Activated naive CD4-positive, alpha-beta T cell treated with anti-CD3 and anti-CD28 coated beads, Interleukin-2, amount 10 ng/mL, durations not matched to agents 7 days and 5 days (primary cell): ENCODE measurements at regions not wholly inside any gene's neighbourhood (a gene's known extent, or its start where the extent isn't known, plus 50 kb on each side); places are given as distances from the start of the nearest gene placed in this dataset.

Experiments
- CTCF ChIA-PET: fragments of 350-600 bp; sonication (Branson Sonifier 250); formaldehyde crosslinking; loops from one replicate; lab custom pipeline; 2021; ENCODE audit warnings: antibody characterized with exemption; lab: Charles Lee
- DNase-seq: peaks from one replicate; pipeline ENCODE4 v3.0.0-alpha.2; 2020
- H3K27ac Mint-ChIP-seq: one replicate; pipeline ENCODE4 v1.8.0; 2021; ENCODE audit warnings: mild to moderate bottlenecking, moderate library complexity, mixed read lengths
- H3K27me3 Mint-ChIP-seq: one replicate; pipeline ENCODE4 v1.8.0; 2021; ENCODE audit warnings: mild to moderate bottlenecking, mixed read lengths
- H3K36me3 Mint-ChIP-seq: one replicate; pipeline ENCODE4 v1.8.0; 2021; ENCODE audit warnings: mixed read lengths
- H3K4me1 Mint-ChIP-seq: one replicate; pipeline ENCODE4 v1.8.0; 2021; ENCODE audit warnings: mixed read lengths
- H3K4me3 Mint-ChIP-seq: one replicate; pipeline ENCODE4 v1.8.0; 2021; ENCODE audit warnings: mild to moderate bottlenecking, moderate library complexity, mixed read lengths
- H3K9me3 Mint-ChIP-seq: one replicate; pipeline ENCODE4 v1.8.0; 2021; ENCODE audit warnings: mixed read lengths

DNA sequence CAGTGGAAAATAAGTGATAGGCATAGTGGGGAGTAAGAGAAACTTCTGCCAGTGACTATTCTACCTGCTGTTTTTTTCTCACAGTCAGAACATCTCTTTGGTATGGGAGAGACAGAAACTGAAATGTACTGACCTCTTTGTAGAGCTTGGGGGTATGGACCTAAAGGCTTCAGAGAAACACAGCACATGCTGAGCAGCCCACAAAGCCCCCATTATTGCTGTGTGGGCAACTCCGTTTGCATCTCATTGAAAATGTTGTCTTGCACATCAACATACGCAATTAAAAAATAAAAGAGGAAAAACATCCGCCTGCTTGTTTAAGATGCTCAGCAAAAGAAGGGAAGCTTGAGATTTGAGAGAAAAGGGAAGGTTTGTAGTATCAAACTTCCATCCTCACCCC lies 443.4 kb upstream of the SEMA6D start:
- Mint-ChIP-seq H3K4me3 (no peak overlapping the region), H3K36me3 (no peaks in the 10 kb centered on the region), H3K27ac (no peak overlapping the region), H3K27me3 (no peaks in the 10 kb centered on the region), H3K9me3 (peaks cover 6% of the 10 kb centered on the region), H3K4me1 (no peaks in the 10 kb centered on the region)
- CTCF ChIA-PET, result no interaction called here
- no peak for DNase-seq

DNA sequence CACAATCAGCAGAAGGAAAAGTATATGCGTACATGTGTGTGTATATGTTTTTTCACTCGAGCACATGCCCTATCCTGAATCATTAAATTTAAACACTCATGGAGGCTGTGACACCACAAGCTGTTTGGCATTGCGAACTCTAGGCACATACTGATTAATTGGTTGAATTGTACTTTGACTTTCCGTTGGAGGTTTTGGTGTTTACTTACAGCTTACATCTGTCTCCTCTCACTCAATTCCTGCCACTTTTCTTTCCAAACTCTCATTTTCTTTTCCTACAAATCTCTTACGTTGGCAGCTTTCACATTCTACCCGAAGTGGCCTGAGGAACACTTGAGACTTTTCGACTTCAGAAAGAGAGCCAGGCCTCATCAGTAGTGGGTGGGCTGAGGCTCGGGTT lies 434.1 kb upstream of the SEMA6D start:
- peaks cover 3% of the 10 kb centered on the region for H3K9me3 Mint-ChIP-seq
- H3K4me3 Mint-ChIP-seq, result no peak overlapping the region
- H3K27me3 Mint-ChIP-seq, result no peaks in the 10 kb centered on the region
- no peaks in the 10 kb centered on the region for H3K4me1 Mint-ChIP-seq
- H3K36me3 Mint-ChIP-seq, result no peaks in the 10 kb centered on the region
- no peak overlapping the region for H3K27ac Mint-ChIP-seq
- CTCF ChIA-PET, result no interaction called here
- no peak for DNase-seq

DNA sequence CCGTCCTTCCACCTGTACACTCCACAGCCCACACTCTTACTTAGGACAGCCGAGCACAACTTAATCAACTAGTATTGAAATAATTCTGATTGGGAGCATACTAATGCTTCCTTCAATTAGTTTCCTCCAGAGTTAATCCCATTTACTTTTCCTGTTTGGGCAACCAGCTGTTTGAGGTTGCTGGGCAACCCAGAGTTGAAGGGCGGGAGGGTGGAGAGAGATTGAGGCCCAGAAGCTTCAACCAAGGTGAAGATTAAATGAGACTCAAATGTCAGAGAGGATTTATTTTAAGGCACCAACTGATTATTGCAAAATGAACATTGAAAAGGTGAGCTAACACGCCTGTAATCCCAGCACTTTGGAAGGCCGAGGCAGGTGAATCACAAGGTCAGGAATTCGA lies 428.5 kb upstream of the SEMA6D start:
- no peak overlapping the region for H3K27ac Mint-ChIP-seq
- H3K27me3 Mint-ChIP-seq, result no peaks in the 10 kb centered on the region
- H3K36me3 Mint-ChIP-seq, result no peaks in the 10 kb centered on the region
- no peak for DNase-seq
- peaks cover 4% of the 10 kb centered on the region for H3K9me3 Mint-ChIP-seq
- no peaks in the 10 kb centered on the region for H3K4me1 Mint-ChIP-seq
- H3K4me3 Mint-ChIP-seq, result no peak overlapping the region
- CTCF ChIA-PET, result no interaction called here

DNA sequence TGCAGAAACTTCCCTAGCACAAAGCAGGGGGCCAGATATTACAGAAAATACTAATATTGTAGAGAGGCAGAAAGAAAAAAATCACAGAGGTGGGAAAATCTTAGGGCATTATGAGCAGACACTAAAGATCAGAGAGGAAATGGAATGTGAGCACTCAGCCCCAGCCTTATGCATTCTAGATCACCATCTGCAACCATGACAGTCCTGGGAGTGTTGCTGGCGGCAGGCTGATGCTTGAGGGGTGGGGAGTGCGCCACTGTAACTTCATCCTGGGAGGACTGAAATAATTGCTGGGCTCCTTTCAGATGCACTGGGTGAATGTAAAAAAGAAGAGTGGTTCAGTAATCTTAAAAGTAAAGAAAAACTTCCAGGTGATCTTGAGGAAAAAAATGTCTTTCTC lies 427.6 kb upstream of the SEMA6D start:
- Mint-ChIP-seq H3K4me1 (no peaks in the 10 kb centered on the region), H3K27me3 (no peaks in the 10 kb centered on the region), H3K4me3 (no peak overlapping the region)

DNA sequence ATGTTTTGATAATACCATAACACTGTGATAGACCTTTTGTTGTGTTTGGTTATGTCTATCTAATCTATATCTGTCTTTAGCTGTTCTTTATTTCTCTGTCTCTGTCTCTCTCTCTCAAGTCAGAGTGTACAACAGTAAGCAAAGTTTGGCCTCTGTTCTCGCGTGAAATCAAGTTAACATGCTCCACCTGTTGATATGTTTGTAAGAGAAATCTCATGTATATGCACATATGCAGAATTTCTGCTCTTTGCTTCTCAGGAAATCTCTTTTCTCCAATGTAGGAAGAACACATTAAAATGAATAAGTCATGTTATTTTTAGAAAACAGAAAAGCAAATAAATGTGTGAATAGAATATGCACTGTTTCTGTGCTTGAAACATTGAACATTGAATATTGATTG lies 425.5 kb upstream of the SEMA6D start:
- no peaks in the 10 kb centered on the region for H3K4me1 Mint-ChIP-seq
- H3K27me3 Mint-ChIP-seq, result no peaks in the 10 kb centered on the region
- no peaks in the 10 kb centered on the region for H3K36me3 Mint-ChIP-seq
- no peak overlapping the region for H3K4me3 Mint-ChIP-seq
- H3K9me3 Mint-ChIP-seq, result peaks cover 4% of the 10 kb centered on the region
- H3K27ac Mint-ChIP-seq, result no peak overlapping the region
- CTCF ChIA-PET, result no interaction called here
- no peak for DNase-seq

More for the DNA sequence above, 427.6 kb upstream of the SEMA6D start:
- CTCF ChIA-PET, result no interaction called here
- Mint-ChIP-seq H3K36me3 (no peaks in the 10 kb centered on the region), H3K9me3 (peaks cover 4% of the 10 kb centered on the region), H3K27ac (no peak overlapping the region)
- DNase-seq, result no peak

DNA sequence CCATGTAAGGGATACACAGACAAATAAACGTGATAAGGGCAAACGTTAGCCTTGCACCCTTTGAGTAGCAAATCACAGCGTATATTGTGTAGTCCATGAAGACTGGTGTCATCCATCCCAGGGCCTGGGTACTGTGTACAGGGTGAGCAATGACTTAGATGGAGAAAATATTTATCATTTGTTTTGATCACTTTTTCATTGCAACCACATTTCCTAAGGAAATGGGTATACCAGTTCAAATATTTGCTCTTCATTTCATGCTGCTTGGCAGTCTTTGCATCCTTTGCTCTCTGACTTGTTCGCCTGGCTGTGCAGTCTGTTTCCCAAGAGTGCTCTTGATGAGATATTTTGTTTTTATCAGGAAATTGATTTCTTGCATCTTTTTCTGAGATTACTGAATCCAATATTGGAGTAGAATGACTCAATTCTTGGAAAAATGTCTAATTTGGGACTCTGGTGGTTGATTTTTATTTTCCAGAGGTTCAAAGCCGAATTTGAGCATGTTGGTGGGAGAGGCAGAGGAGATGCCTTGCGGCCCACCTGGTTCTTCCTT lies 424.6 kb upstream of the SEMA6D start:
- CTCF ChIA-PET, result no interaction called here
- Mint-ChIP-seq H3K27me3 (no peaks in the 10 kb centered on the region), H3K4me1 (no peaks in the 10 kb centered on the region), H3K4me3 (no peak overlapping the region), H3K9me3 (peaks cover 3% of the 10 kb centered on the region), H3K27ac (no peak overlapping the region), H3K36me3 (no peaks in the 10 kb centered on the region)
- DNase-seq, result no peak

DNA sequence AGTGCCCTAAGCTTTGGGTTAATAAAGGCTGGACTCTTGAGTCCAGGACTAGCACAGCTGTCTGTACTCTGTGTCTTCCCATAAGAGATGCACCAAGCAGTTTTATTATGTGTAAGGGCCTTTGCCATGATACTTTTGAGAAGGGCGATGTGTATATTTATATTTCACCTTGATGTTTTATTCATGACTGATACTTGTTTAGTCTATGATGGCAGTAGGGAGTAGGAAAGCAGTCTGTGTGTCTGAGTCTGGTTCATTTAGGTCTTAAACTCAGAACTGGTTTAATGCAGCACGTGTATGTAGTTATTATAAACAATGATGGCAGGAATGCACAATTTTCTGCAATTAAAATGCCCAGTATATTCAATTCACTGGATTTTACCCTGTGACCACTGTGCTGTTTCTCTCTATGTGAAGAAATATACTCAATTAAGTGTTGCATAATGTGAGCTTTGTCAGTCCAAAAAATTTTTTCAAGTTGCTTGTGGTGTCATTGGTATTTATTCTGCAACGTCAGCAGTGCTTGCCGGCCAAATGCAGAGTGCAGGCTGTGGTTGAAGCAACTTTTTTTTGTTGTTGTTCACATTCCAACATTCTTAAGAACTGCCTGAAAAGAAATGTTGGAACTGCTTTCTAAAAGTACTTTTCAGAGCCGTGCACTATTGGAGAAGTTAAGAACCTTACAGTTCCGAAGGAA lies 423.7 kb upstream of the SEMA6D start:
- CTCF ChIA-PET, result no interaction called here
- Mint-ChIP-seq H3K36me3 (no peaks in the 10 kb centered on the region), H3K27me3 (no peaks in the 10 kb centered on the region), H3K4me3 (no peak overlapping the region), H3K27ac (no peak overlapping the region), H3K9me3 (no peaks in the 10 kb centered on the region), H3K4me1 (no peaks in the 10 kb centered on the region)
- DNase-seq, result no peak

DNA sequence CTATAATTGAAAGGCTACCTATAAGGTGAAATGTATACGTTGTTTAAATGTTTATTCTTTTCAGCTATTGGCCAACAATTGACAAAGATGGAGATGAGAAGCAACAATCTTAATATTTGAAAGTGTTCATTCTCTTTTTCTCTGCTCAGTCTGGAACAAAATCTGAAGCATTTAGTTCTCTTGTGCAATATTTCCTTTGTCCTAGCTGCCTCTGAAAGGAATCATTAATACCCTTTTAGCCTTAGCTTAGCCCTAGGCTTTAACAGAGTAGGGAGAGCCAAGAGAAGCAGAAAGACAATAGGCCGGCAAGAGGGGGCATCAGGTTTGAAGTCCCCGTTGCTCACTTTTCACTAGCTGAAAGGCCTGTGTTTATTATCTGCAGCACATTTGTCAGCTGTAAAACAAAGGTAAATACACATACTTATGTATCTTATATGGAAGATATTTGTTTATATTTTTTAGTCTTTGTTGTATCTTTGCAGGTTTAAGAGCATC lies 422.5 kb upstream of the SEMA6D start:
- H3K4me1 Mint-ChIP-seq, result no peaks in the 10 kb centered on the region
- H3K27me3 Mint-ChIP-seq, result no peaks in the 10 kb centered on the region
- H3K36me3 Mint-ChIP-seq, result no peaks in the 10 kb centered on the region
- no peak overlapping the region for H3K4me3 Mint-ChIP-seq
- no peaks in the 10 kb centered on the region for H3K9me3 Mint-ChIP-seq
- no peak for DNase-seq
- H3K27ac Mint-ChIP-seq, result no peak overlapping the region
- CTCF ChIA-PET, result no interaction called here

DNA sequence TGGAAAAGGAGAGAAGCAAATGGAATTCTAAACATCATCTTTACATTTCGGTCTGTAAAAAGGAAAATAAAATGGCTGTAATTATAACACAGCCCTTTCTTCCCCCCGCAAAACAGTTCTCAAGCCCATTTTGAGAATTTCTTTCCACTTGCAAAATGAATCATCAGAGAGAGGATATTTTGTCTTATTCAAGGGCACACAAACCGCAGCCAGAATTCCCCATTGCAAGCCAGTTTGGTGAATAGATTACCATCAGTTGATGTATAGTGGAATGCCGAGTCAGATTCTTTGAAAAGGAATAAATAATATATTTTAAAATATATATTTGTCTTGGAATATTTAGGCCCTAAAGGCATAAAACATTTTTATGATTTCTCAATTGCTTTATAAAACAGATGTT lies 420.4 kb upstream of the SEMA6D start:
- DNase-seq, result no peak
- CTCF ChIA-PET, result no interaction called here
- Mint-ChIP-seq H3K27ac (no peak overlapping the region), H3K36me3 (no peaks in the 10 kb centered on the region), H3K27me3 (no peaks in the 10 kb centered on the region), H3K9me3 (no peaks in the 10 kb centered on the region), H3K4me1 (no peaks in the 10 kb centered on the region), H3K4me3 (no peak overlapping the region)

DNA sequence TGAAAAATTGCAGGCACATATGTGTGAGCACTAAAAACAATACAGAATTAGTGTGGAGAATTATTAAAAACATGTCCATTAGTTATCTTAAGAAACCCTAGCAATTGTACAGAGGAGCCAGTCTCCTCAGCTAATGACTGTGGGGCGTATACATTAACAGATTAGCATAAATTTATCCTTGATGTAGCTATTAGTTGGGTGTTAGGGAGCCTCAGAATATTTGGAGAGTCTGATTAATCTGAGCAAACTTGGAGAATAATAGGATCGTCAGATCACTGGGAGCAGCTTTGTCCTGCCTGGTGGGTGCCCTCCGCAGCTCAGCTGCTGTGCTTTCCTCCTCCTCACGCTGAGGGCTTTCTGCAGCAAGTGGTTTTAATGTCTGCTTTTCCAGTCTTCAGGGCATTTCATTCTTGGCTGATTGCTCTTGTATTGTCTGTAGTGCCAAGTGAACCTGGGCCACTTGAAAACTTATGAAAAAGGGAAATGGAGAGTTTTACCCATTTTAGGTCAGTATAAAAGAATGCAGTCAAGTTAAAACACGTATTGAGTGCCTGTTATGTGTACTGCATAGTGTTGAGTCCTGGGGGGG lies 417.4 kb upstream of the SEMA6D start:
- CTCF ChIA-PET, result no interaction called here
- Mint-ChIP-seq H3K27ac (no peak overlapping the region), H3K4me1 (no peaks in the 10 kb centered on the region), H3K36me3 (no peaks in the 10 kb centered on the region), H3K9me3 (no peaks in the 10 kb centered on the region), H3K4me3 (no peak overlapping the region), H3K27me3 (no peaks in the 10 kb centered on the region)
- DNase-seq, result no peak

DNA sequence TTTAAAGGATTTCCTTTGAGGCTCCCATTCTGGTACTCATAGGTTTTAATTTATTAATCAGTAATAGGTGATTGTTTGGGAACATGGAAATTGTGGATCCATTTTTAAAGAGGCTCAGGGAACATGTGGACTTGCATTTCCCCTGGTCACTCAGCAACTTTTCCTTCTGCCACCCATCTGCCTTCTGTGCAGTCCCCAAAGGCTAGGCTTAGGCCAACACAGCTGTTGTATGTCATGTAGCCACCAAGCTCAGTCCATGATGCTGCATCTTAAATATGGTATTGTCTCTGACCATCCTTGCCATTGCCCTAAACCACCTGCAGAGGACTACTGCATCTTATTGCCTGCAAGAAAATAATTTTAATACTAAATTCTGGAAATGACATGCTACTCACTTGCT lies 416.7 kb upstream of the SEMA6D start:
- Mint-ChIP-seq H3K36me3 (no peaks in the 10 kb centered on the region), H3K4me1 (no peaks in the 10 kb centered on the region), H3K4me3 (no peak overlapping the region), H3K27ac (no peak overlapping the region), H3K9me3 (no peaks in the 10 kb centered on the region), H3K27me3 (no peaks in the 10 kb centered on the region)
- DNase-seq, result no peak
- CTCF ChIA-PET, result no interaction called here

DNA sequence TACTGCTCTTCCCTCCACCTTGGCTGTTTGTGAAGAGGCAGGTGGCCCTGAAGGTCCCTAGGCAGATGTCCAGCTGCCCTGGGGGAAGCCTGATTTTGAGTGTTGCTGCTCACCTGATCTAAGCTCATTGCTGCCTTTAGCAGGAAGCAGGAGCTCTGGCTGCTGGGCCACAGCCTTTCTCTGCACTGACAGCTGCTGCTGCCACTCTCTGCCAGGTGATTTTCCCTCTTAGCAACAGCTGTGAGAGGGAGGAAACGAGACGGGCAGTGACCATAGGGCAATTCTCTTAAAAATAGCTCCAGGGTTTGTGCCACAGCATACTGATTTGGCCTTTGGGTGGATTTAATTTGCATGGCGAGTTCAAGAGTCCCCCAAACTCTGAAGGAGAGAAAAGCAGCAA lies 415.8 kb upstream of the SEMA6D start:
- H3K36me3 Mint-ChIP-seq, result no peaks in the 10 kb centered on the region
- H3K9me3 Mint-ChIP-seq, result no peaks in the 10 kb centered on the region
- no peaks in the 10 kb centered on the region for H3K27me3 Mint-ChIP-seq
- H3K4me1 Mint-ChIP-seq, result no peaks in the 10 kb centered on the region
- no peak overlapping the region for H3K4me3 Mint-ChIP-seq
- CTCF ChIA-PET, result no interaction called here
- no peak for DNase-seq
- H3K27ac Mint-ChIP-seq, result no peak overlapping the region

DNA sequence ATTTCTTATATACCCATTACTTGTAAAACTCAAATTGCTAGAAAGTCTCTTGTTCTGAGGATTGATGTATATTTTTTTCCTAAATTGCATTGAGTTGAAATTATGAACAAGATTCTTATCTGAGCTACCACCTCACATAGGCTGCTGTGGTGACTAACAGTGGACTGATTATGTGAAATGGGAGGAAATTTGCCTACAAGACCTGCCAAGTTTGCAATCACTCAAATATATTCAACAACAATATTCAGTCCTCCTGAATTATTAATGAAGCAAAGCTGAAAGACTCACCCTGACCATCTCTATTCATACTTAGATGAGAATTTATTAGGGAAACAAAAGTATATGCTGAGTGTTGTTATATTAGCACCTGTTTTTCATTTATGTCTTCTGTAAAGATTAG lies 412.6 kb upstream of the SEMA6D start:
- Mint-ChIP-seq H3K4me3 (no peak overlapping the region), H3K9me3 (no peaks in the 10 kb centered on the region), H3K4me1 (no peaks in the 10 kb centered on the region), H3K36me3 (no peaks in the 10 kb centered on the region), H3K27ac (no peak overlapping the region), H3K27me3 (no peaks in the 10 kb centered on the region)
- CTCF ChIA-PET, result no interaction called here
- no peak for DNase-seq

DNA sequence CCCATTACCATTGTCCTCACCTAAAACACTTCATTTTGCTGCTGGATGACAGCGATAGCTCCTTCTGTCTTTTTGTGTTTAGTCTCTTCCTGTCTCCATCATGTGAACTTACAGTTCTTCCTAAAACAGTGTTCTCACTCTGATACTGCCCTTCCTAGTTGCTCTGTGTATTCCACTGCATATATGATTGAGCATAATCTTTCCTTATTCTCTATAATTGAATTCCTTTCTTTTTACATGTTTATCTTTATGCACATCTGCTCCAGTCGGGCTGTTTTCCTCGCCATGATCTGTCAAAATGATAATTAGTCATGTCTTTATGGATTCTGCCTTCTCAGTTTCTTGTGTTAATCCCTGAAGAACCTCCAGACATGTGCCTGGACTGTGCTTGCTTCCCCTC lies 405.1 kb upstream of the SEMA6D start:
- H3K4me3 Mint-ChIP-seq, result no peak overlapping the region

More for the DNA sequence above, 405.1 kb upstream of the SEMA6D start:
- Mint-ChIP-seq H3K27ac (no peak overlapping the region), H3K9me3 (peaks cover 3% of the 10 kb centered on the region), H3K36me3 (no peaks in the 10 kb centered on the region), H3K4me1 (no peaks in the 10 kb centered on the region), H3K27me3 (no peaks in the 10 kb centered on the region)
- CTCF ChIA-PET, result no interaction called here
- DNase-seq, result no peak
